HG02571 (cell line): ENCODE measurements at regions not wholly inside any gene's neighbourhood (a gene's known extent, or its start where the extent isn't known, plus 50 kb on each side); places are given as distances from the start of the nearest gene placed in this dataset.

Experiments
- ATAC-seq: cut with Tn5 transposase; IDR thresholded peaks from one replicate; pipeline ENCODE4 v1.9.1; 2021; ENCODE audit warnings: mild to moderate bottlenecking, moderate library complexity; ENCODE audit not compliant: unreplicated experiment

DNA sequence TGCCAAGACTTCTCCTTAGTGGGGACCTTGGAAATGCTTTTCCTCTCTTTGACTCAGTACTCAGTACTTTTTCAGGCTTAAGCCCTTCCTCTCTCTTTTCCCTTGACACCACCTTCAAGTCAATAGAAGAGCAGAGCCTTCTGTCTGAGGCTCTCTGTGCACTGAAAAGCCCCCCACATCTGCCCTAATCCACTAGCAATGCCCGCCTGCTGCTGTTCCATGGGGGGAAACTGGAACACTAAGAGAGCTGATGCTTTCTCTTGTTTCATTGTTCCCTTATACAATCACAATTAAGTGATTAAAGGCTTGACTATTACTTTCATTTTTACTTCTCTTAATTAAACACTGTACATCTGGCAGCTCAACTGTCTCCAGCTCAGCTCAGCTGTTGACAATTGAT lies 254.5 kb downstream of the SLITRK6 start:
- no peak for ATAC-seq

DNA sequence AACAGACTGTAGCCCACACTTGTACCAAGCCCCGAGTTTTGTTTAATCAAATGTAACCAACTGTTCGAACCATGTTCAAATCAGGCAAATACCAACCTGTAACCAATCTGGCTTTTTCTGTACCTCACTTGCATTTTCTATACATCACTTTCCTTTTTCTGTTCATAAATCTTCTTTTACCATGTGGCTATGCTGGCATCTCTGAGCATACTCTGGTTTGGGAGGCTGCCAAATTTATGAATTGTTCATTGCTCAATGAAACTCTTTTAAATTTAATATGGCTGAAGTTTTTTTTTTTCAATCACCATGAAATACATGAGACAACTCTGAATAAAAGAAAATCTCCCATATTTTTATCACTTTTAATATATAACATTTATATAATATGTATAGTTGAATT lies 256.1 kb downstream of the SLITRK6 start:
- no peak for ATAC-seq

DNA sequence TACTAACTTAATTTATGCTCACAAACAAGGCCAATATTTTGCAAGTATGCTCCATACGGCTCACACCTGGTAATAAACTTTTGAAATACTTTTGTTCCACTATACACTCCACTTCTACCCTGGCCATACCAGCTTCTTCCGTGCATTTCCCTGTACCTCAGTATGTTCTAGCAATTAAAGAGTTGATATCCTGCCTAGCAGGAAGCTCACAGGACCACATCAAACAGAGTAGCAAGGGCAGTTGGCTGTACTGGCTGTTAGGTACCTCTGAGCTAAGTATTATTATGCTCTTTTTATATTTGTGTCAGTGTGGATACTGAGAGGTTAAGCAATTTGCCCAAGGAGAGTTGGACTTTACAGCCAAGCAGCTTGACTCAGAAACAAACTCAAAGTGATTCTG lies 257.7 kb downstream of the SLITRK6 start:
- ATAC-seq = no peak

DNA sequence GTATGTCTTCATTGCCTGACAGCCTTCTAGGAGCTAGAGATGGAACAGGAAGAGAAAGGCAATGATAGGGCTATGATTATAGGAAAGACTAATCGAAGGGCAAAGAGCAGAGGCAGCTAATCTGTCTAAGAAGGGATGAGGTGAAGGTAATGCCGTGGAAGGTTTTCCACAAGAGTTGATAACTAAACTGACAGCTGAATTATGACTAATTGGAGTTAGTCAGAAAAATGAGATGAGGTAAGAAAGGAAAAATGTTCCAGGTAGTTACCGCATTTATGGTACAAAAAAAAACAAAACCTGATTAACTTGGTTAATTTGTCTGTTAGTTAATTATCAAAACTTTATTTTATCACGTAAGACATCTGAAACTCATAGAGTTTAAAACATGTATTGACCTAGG lies 260.3 kb downstream of the SLITRK6 start:
- ATAC-seq = no peak

DNA sequence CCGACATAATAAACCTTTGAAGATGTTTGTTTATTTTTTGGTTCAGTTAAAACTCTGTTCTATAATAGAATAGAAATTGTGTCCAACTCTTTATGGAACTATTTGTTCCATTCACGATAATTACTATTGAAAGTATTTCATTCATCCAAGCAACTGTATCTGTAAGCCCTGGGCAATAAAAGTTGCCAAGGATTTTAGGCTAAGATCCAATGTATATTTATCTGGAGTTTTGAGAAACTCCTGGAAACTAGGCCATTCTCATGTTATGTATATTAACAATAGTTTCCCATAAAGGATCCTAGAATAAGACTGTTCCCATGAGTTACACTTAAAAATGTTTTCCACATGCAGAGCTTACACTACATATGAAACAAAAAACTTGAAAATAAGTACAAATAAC lies 261.6 kb downstream of the SLITRK6 start:
- no peak for ATAC-seq

DNA sequence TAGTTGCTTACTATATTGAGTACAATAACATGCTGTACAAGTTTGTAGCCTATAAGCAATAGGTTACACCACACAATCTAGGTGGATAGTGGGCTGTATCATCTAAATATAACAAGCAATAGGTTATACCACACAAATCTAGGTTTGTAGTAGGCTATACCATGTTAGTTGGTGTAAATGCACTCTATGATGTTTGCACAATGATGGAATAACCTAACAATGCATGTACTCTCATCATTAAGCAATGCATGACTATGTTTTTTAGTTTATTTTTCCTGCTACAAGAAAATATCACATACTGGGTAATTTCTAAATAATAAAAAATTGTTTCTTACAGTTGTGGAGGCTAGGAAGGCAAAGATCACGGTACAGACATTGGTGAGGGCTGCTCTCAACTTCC lies 262.5 kb downstream of the SLITRK6 start:
- ATAC-seq = no peak

DNA sequence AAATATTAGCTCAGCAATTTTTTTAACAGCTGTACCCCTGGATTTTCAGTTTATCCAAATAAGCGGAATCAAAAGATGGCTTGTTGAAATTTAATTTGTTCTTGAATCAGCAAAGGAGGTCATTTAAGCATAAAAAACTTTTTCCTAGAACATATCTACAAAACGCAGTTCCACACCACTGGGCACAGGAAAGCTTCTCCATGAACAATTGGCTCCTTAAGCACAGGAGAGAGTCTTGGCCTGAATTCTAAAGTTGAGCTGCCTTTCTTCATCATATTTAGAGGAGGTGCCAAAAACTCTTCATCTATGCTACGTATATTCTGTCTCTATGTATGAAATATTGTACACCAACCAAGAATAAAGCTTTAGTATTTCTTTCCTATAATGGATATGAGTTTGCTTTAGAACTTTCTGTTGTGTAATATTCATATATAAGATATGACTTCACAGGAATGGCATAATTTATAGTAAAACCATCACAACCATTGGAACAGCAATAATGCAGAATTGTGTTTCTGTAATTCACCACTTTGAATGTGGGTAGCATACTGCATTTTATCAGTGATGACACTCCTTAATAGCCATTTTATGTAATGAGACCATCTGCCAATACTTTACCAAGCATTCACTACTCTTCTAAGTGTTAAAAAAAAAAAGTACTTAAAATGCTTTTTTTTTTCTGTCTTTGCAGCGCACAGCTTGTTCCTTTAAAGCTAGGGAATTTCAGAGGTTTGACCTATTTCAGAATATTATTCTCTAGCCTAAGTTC lies 263.7 kb downstream of the SLITRK6 start:
- ATAC-seq = no peak

DNA sequence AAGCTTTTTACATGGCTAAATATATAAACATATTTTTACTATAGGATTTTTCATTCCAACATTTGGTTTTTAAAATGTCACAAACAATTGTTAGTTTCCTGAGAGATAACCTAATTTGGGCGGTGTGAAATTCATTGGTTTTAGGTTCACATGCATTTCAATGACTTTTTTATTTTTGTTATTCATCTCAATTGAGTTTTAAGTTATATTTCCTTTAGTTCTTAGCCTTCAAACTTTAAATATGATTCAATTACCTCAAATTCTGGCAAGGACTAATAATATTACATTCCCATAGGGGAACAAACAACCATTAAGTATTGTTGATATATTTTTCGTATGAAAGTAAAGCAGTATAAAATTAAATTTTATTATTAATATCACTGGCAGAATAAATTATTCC lies 265.3 kb downstream of the SLITRK6 start:
- ATAC-seq = no peak

DNA sequence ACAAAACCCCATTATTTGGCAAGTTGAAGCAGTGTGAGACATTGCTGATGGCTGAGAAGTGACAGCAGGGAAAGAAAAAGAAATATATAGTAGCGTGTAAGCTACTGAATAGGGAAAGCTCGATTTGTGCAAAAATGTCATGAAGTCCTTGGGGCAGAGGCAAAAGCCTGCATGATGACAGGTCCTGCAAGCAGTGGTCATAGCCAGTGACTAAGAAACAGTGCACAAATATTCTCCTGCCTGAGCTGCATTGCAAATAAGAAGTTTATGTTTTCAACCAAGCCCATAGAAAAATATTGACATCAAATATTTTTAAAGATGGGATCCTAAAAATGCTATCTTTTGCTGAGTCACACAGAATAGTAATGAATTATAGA lies 270.0 kb downstream of the SLITRK6 start:
- ATAC-seq = no peak

DNA sequence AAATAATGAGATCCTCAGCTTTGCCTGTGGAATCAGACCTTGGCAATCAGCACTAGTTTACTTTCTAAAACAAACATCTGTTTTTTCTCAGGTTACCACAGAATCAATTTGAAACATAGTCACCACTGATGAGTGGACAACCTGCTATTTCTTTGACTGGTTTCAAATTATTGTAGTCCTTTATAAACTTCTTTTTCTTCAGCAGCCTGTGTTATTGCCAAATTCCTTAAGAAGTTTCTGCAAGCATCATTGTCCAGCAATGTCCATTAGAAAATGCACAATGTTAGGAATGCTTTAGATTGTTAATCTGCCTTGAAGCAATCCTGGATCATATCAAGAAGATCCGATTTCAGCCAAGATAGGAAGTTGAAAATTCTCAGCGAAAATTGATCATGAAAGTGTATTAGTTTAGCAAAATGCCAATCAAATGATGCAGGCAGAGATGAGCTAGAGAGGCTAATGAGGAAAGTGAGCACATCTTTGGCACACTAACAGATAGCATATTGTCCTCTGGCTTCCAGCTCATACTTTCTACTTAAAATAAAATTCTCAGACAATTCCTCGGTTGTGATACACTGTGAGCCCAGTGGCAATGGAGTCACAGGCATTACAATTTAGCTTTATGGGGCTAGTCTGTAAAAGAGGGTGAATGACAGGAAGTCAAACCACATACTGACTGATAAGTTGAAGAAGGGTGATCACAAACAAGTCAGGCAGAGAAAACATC lies 270.6 kb downstream of the SLITRK6 start:
- no peak for ATAC-seq

DNA sequence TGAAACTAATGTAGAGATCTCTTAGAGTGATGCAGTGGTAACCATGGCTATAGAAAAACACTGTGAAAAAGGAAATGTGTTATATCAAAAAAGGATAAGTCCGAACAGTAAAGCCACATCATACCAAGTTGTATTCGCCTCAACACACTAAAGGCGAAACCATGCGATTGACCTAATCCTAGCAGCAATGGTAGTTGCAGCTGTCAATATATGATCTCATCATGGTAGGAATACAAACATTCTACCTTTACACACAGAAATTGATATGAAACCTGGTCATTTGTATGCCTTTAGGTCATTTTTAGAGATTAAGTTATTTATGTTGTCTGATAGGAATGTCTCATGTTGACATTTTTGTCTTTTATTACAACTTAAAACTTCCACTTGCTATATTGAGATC lies 271.9 kb downstream of the SLITRK6 start:
- no peak for ATAC-seq

DNA sequence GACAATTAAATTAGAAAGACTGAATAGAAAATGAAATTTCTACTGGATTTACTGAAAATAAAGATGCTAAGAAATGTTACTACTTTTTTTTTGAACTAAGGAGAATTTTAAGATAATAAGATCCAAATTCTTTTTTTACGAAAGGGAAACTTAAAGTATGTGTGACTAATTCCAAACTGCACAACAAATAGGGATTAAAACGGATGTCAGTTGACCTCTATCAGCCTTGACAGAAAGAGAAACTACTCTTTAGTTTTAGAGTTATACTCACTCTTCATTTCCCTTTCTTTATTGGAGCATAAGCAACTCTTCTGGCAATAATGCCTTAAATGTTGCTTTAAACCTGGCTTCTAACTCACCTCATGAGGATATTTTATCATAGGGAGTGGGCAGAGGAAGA lies 273.8 kb downstream of the SLITRK6 start:
- ATAC-seq = no peak

DNA sequence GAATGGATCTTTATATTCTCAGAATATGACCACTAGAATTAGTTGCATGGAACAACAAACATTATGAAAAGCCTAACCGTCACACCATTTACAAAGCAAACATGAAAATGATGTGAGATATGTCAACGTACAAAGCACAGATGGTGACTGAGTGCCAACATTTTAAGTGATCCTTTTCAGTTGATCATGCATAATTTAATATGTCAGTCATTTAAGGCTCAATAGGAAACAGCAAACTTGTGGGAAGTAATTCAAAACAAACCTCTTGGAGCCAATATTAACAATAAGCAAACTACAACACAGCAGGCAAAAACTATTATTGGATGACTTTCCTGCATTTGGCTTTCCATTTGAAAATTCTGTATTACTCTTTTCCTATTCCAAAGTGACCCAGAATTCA lies 277.6 kb downstream of the SLITRK6 start:
- ATAC-seq = no peak

DNA sequence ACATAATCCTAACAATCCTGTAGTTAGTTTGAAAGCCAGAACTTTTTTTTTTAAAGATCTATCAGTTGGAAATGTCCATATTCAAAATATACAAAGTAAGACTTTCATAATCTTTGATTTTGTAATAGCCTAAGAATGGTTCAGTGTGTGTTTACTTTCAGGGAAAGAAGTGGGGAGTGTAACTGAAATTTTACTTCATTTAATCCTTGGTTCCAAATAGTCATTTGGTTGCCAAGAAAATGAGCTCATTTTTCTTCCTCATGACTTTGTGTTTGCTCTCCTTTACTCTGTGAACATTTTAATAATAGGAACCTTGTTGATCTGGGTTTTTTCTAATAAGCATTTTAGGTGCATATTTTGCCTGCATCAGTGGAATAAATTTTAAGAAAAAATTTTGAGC lies 278.8 kb downstream of the SLITRK6 start:
- no peak for ATAC-seq

DNA sequence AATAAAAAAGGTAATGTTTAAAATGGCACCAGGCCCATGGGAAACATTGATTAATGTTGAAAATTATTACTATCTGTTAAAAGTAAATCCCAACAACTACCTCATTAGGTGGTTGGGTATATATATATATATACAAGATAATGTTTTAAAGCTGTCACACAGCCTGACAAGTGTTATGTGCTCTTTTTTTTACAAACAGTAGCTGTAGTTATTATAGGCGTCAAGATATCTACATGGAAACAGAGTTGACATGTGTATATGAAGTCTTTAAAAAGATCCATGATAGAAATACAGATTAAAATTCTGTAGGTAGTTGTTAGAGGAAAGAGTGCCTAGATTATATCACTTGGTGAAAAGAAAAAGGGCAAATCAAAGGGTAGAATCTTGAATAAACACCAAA lies 279.9 kb downstream of the SLITRK6 start:
- ATAC-seq = no peak

DNA sequence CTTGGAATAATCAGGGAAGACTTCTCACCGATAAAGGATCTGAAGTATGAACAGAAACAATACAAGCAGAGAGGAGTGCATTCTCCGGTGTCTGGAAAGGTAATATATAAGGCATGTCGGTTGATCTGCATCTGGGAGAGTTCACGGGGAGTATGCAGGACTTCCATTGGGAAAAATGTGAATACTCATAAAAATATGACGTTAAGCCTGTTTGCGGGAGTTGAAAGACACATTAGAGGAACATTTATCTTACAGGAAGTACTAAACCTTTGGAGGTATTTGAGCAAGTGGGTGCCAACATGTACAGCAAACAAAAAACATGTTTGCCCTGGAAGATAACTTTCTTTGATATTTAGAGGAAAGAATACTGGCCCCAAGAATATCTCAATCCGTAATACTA lies 286.8 kb downstream of the SLITRK6 start:
- no peak for ATAC-seq

DNA sequence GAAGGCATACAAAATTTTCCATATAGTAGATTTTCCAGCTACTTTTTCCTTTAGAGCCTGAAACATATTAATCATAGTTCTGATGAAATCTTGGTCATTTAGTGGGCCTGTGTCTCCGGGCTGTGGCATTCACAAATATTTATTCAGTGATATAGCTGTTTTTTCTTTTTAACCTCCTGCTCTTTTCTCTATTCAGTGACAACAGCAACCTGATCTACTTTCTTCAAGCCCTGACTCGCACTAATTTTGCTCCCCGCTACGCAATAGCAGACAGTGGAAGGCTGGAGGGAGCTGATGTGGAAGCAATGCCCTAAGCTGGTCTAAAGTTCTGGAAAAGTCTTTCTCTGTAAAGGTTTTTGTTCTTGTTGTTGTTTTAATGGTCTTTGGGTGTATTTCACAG lies 289.7 kb downstream of the SLITRK6 start:
- no peak for ATAC-seq

DNA sequence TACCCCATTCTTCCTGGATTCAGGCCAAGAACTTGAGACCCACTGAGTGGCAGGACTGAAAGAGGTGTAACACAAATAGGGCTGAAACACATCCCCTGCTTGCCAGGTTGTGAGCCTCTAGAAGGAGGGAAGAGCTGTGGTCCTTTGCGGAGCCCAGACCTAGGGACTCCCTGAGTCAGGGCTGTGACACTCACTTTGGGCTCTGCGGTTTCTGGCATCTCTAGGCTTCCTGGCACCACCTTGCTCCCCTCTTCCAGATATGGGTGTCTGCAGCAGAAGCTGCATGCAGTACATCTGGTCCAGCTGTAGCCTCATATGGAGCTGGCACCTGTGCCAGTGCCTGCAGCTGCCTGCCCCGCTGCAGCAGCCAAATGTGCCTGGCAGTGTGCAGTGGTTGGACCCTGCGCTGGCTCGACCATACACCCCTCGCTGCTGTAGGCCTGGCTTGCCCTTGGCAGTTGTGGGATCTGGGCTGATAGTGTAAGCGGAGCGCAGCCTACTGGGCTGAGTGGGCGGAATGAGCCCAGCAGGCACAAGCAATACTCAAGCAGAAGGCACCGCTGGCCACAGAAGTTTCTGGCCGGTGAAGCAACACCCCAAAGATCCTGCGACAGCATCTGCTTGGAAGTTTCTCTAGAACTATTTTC lies 290.4 kb downstream of the SLITRK6 start:
- ATAC-seq = no peak

DNA sequence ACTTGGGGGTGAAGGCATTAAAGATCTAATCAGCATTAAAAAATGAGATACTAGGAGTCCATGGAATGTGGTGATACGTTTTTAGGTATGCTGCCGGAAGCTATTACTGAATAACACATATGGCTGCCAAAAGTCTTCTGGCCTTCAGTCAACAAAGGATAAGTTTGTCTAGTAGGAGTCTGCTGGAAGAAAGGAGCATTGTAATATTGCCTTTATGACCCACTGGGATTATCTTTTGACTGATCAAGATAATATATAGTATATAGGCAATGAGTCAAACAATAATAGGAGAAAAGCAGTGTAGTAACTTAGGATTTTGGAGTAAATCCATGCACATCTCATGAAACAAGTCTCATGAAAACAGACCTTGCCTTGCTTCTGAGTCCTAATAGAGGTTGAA lies 295.4 kb downstream of the SLITRK6 start:
- no peak for ATAC-seq

DNA sequence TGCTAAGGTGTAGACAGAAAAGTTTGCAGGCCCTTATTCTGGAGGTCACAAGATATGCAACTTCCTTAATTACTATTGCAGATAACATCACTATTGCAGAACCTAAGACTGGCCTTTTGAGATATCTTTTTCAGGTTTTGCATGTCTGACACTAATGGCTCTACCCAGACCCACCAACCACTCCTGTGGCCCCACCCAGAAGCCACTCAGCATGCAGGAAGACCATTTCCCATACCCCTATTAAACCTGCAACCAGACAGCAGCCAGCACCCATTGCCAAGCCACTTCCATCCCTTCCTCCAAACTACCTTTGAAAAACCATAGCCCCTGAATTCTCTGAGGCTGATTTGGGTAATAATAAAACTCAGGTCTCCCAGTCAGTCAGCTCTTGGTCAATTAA lies 297.6 kb downstream of the SLITRK6 start:
- no peak for ATAC-seq

DNA sequence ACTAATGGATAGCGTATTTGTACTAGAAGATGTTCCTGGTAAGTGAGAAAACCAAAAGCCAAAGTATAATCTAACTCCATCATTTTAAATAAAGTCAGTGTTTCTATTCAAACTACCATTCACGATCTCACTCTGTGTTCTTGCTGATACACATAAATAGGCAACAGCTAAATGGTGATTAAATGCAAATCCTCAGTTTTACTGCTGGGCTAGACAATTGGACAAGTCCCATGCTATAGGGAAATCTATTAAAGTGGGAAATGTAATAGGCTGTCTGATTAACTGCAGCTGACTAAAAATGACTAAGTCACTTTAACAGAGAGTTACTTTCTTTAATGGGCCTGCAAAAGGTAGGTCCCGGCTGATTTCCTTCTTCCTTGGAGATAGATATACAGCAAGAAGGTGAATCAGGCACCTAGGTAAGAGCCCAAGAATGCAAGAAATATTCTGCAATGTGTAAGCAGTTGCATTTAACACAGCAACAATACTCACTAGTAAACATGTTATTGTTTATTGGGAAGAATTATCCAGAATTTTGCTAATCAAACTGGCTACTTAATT lies 298.4 kb downstream of the SLITRK6 start:
- no peak for ATAC-seq

DNA sequence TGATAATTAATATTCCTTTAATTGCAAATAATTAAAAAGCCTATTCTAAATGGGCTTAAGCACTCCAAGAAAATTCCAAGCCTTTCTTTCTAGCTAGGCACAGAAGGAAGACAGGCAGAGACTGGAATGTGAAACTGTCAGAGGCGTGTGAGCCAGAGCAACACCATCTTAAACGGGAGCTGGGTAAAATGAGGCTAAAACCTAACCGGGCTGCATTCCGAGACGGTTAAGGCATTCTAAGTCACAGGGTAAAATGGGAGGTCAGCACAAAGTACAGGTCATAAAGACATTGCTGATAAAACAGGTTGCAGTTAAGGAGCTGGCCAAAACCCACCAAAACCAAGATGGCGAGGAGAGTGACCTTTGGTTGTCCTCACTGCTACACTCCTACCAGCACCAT lies 300.4 kb downstream of the SLITRK6 start:
- ATAC-seq = no peak
